MCF 10A (cell line): ENCODE measurements at regions not wholly inside any gene's neighbourhood (a gene's known extent, or its start where the extent isn't known, plus 50 kb on each side); places are given as distances from the start of the nearest gene placed in this dataset.

Experiments used
- BruUV-seq: library from RNA; stranded (reverse); fragments of 400-500 nt; replicated peaks from 2 replicates; lab custom pipeline; 2021; lab: Mats Ljungman, UMichigan
- CTCF ChIA-PET: fragments of 300-600 bp; sonication (Branson Sonifier 250); formaldehyde crosslinking; extraction: SDS; loops from one replicate; lab custom pipeline; 2021; ENCODE audit warnings: antibody characterized with exemption, inconsistent platforms; lab: Yijun Ruan, JAX
- POLR2A ChIA-PET: fragments of 300-600, 350-650 bp; sonication (Branson Sonifier 250); formaldehyde crosslinking; extraction: SDS; loops from one replicate; lab custom pipeline; 2020; ENCODE audit warnings: antibody characterized with exemption, inconsistent platforms; lab: Yijun Ruan, JAX
- DNase-seq: peaks from one replicate; pipeline ENCODE4 v3.0.0-alpha.2; 2018; ENCODE audit not compliant: unreplicated experiment
- H3K27ac Mint-ChIP-seq: one replicate; pipeline ENCODE4 v1.8.0; 2022; ENCODE audit warnings: mild to moderate bottlenecking, low read depth, mixed read lengths; ENCODE audit not compliant: unreplicated experiment
- H3K27me3 Mint-ChIP-seq: one replicate; pipeline ENCODE4 v1.8.0; 2022; ENCODE audit warnings: mixed read lengths; ENCODE audit not compliant: insufficient read depth, unreplicated experiment
- H3K36me3 Mint-ChIP-seq: one replicate; pipeline ENCODE4 v1.8.0; 2022; ENCODE audit warnings: mild to moderate bottlenecking, moderate library complexity, mixed read lengths; ENCODE audit not compliant: insufficient read depth, unreplicated experiment
- H3K4me1 Mint-ChIP-seq: one replicate; pipeline ENCODE4 v1.8.0; 2022; ENCODE audit warnings: mixed read lengths; ENCODE audit not compliant: insufficient read depth, unreplicated experiment
- H3K4me3 Mint-ChIP-seq: one replicate; pipeline ENCODE4 v1.8.0; 2022; ENCODE audit warnings: mild to moderate bottlenecking, moderate library complexity, mixed read lengths; ENCODE audit not compliant: unreplicated experiment
- H3K9me3 Mint-ChIP-seq: one replicate; pipeline ENCODE4 v1.8.0; 2022; ENCODE audit warnings: mixed read lengths; ENCODE audit not compliant: unreplicated experiment
- intact Hi-C: fragments of 100-400 bp; cut with micrococcal nuclease; formaldehyde crosslinking; loops from 2 replicates; pipeline ENCODE4 v1.14.1; 2022
- TF ChIP-seq, protein P1 (sequence below): fragments of 200-600 bp; IDR thresholded peaks from one replicate; pipeline ENCODE4 v1.8.0; 2022; ENCODE audit warnings: antibody characterized with exemption, mild to moderate bottlenecking; ENCODE audit not compliant: unreplicated experiment

DNA sequence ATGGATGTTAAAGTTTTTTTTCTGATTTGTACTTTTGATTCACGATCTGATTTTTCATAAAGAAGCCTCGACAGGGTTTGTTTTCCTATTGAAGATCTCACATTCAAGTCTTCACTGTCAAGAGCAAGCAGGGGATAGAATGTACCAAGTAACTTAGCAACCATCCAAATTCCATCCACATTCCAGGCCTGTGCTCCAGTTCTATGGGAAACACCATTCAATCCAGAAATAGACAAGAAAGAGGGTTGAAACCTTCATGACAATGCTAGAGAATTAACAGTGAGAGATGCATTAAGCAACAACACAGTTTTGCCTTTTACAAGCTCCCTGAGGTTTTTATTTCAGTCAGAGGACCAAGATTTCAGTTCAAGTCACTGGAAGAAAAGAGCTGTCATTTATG, 300.2 kb downstream of the NEBL start:
- peaks cover 23% of the 10 kb centered on the region for H3K4me1 Mint-ChIP-seq
- ChIA-PET CTCF (no interaction called here), POLR2A (no interaction called here)
- TF ChIP-seq, protein P1, sequence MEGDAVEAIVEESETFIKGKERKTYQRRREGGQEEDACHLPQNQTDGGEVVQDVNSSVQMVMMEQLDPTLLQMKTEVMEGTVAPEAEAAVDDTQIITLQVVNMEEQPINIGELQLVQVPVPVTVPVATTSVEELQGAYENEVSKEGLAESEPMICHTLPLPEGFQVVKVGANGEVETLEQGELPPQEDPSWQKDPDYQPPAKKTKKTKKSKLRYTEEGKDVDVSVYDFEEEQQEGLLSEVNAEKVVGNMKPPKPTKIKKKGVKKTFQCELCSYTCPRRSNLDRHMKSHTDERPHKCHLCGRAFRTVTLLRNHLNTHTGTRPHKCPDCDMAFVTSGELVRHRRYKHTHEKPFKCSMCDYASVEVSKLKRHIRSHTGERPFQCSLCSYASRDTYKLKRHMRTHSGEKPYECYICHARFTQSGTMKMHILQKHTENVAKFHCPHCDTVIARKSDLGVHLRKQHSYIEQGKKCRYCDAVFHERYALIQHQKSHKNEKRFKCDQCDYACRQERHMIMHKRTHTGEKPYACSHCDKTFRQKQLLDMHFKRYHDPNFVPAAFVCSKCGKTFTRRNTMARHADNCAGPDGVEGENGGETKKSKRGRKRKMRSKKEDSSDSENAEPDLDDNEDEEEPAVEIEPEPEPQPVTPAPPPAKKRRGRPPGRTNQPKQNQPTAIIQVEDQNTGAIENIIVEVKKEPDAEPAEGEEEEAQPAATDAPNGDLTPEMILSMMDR, result no peak
- DNase-seq, result no peak
- BruUV-seq, result no TSS peak
- intact Hi-C loops, result loop anchor here (10.0 kb wide), 1 partner anchor 782 kb away; the partner anchor contains the start of gene PLXDC2
- no peaks in the 10 kb centered on the region for H3K36me3 Mint-ChIP-seq
- no peak overlapping the region for H3K27ac Mint-ChIP-seq
- no peaks in the 10 kb centered on the region for H3K9me3 Mint-ChIP-seq
- H3K4me3 Mint-ChIP-seq, result no peak overlapping the region
- H3K27me3 Mint-ChIP-seq, result no peaks in the 10 kb centered on the region

DNA sequence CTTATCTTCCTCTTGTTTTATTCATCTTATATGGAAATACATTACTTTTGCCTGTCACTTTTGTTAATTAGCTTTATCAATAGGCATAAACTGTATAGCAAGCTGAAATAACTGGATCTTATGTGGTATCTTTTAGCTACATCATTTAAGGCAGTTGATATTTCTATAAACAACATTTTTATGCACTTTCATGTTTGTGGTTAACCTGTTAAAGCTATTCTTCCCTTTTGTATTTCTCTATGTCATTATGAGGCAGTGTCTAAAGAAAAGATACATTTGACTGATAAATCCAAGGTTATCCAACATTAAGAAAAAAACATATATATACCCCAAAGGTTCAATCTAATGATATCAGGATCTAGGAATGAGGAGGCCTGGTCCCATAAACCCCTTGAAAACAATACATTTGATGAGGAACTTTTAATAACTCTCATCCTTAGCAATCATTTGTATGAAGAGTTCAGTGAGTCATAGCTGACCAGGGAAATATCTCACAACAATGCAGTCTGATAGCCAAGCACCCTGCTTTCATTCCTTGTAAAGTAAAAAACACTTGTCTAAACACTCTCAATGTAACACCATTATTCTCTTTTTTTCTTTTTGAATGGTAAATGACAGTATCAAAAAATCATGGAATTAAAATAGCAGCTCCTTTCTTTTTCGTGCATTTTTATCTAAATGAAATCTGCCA, 300.9 kb downstream of the NEBL start:
- TF ChIP-seq, protein P1, result no peak
- peak; percentile 21 for DNase-seq
- BruUV-seq, result no TSS peak
- POLR2A ChIA-PET, result no interaction called here
- Mint-ChIP-seq H3K36me3 (no peaks in the 10 kb centered on the region), H3K9me3 (no peaks in the 10 kb centered on the region), H3K4me1 (peaks cover 23% of the 10 kb centered on the region), H3K4me3 (no peak overlapping the region), H3K27me3 (no peaks in the 10 kb centered on the region), H3K27ac (no peak overlapping the region)
- intact Hi-C loops, result loop anchor here (10.0 kb wide), 1 partner anchor 781 kb away; the partner anchor contains the start of gene PLXDC2
- CTCF ChIA-PET, result interaction anchor here (1.2 kb wide), 1 partner anchor 9 kb away, joined by 3 read pairs; no protein-coding TSS in a partner anchor

DNA sequence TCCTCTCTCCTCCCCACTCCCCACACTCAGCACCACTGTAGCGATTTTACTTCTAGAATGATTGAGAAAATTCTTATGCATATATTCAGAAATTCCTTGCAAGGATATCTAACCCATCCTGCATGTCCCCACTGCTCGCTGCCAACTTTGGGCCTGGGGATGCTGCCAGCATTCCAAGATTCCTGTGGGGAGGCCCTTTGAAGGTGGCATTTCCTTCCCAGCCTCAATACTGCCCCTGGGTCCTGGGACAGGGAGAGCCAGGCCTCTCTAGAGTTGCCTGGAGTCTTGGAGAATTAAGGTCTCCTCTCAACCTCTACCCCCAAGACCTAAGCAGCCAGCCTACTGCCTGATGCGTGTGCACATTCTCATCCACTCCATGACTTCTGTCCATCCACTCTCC, 303.5 kb downstream of the NEBL start:
- DNase-seq, result no peak
- CTCF ChIA-PET, result interaction anchor here (0.5 kb wide), 1 partner anchor 1889 kb away, joined by 3 read pairs; no protein-coding TSS in a partner anchor
- Mint-ChIP-seq H3K36me3 (no peaks in the 10 kb centered on the region), H3K27me3 (no peaks in the 10 kb centered on the region), H3K4me1 (peaks cover 13% of the 10 kb centered on the region), H3K9me3 (no peaks in the 10 kb centered on the region), H3K4me3 (no peak overlapping the region), H3K27ac (no peak overlapping the region)
- TF ChIP-seq, protein P1, result no peak
- intact Hi-C loops, result loop anchor here (10.0 kb wide), 1 partner anchor 779 kb away; the partner anchor contains the start of gene PLXDC2
- POLR2A ChIA-PET, result no interaction called here
- no TSS peak for BruUV-seq

DNA sequence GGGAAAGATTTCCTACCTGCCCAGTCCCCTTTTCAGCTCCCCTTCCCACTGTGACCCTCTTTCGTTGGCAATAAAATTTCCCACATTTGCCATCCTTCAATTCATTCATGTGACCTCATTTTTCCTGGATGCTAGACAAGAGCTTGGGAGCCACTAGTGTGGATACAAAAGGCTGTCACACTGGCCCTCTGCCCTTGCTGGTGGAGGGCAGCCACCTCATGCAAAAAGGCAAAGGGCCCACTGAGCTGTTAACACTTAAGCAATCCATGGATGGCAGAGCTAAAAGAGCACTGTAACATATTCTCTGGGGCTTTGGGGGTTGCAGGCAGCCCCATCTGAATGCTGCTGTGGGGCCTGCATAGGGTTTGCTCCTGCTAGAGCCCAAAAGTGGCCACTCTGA, 315.1 kb downstream of the NEBL start:
- BruUV-seq, result no TSS peak
- no peak for DNase-seq
- ChIA-PET POLR2A (no interaction called here), CTCF (interaction anchor here (0.6 kb wide), 1 partner anchor 523 kb away, joined by 3 read pairs; no protein-coding TSS in a partner anchor)
- Mint-ChIP-seq H3K9me3 (peaks cover 23% of the 10 kb centered on the region), H3K4me3 (no peak overlapping the region), H3K4me1 (no peaks in the 10 kb centered on the region), H3K27me3 (no peaks in the 10 kb centered on the region), H3K36me3 (no peaks in the 10 kb centered on the region), H3K27ac (no peak overlapping the region)
- intact Hi-C loops, result no loop called here
- TF ChIP-seq, protein P1, result no peak
